ENCODE measurements at regions not wholly inside any gene's neighbourhood (a gene's known extent, or its start where the extent isn't known, plus 50 kb on each side); places are given as distances from the start of the nearest gene placed in this dataset.

DNA sequence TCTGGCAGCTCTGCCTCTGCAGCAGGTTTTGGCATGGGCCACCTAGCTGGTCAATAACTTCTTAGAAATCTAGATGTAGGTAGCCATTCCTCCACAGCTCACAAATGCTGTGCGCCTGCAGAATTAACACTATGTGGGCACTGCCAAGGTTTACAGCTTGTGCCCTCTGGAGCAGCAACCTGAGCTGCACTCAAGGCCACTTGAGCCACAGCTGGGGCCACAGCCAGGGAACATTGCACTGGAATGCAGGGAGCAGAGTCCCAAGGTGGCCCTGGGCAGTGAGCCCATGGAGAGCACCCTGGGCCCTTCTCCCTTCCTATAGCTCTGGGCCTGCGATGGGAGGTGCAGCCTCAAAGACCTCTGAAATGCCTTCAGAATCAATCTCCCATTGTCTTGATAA, 365.3 kb downstream of the SATB2 start:
- TF ChIP-seq, protein P1, sequence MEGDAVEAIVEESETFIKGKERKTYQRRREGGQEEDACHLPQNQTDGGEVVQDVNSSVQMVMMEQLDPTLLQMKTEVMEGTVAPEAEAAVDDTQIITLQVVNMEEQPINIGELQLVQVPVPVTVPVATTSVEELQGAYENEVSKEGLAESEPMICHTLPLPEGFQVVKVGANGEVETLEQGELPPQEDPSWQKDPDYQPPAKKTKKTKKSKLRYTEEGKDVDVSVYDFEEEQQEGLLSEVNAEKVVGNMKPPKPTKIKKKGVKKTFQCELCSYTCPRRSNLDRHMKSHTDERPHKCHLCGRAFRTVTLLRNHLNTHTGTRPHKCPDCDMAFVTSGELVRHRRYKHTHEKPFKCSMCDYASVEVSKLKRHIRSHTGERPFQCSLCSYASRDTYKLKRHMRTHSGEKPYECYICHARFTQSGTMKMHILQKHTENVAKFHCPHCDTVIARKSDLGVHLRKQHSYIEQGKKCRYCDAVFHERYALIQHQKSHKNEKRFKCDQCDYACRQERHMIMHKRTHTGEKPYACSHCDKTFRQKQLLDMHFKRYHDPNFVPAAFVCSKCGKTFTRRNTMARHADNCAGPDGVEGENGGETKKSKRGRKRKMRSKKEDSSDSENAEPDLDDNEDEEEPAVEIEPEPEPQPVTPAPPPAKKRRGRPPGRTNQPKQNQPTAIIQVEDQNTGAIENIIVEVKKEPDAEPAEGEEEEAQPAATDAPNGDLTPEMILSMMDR (IDR thresholded peaks at IDR 0.05; ENCODE audit: low read depth, low read length), result no peak
- no peak for DNase-seq (ENCODE audit: extremely low read depth, low read depth)

DNA sequence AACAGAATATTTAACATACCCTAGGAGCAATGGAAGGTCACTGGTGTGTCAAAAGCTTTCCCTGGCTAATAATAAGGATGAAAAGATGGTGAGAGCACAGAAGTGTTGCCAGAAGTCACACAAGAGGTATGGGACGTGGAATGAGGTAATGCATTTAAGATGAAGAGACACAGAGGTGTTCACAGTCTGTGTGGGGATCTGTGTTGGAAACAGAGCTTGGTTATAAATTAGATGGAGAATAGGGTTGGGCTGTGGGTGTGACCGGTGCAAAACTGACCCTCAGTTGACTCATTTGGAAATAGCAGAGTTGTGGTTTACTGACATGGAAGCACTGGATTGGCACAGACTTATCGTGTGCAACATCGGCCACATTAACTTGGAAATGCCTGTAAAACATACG, 372.5 kb downstream of the SATB2 start:
- no peak for DNase-seq (ENCODE audit: extremely low read depth, low read depth)

DNA sequence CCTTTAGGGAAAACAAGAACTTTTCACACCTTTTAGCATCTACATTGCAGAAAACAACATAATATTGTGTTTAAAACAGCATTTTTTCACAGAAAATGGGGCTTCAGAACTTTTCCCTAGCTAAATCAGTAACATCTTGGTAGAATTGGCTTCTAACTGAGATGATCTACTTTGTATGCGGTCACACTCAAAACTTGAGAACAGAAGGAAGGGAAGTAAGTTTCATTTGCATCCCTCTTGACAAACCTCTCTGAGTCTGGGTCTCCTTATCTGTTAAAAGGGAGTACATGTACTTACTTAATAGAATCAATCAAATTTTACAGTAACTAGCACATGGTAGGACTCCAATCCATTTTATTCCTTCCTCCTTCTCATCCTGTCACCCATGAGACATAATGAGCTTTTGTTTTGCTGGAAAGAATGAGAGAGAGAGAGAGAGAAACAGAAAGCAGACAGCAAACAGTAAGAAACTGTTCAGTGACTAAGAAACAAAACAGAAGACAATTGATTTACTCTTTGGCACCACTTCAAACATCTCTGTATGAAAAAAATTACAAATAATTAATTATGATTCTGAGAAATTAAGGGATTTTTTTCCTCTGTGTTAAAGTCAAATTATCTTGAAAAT, 387.3 kb downstream of the SATB2 start:
- TF ChIP-seq, protein P1 (IDR thresholded peaks at IDR 0.05; ENCODE audit: low read depth, low read length), result no peak

More for the DNA sequence above, 372.5 kb downstream of the SATB2 start:
- TF ChIP-seq, protein P1 (IDR thresholded peaks at IDR 0.05; ENCODE audit: low read depth, low read length), result no peak

DNA sequence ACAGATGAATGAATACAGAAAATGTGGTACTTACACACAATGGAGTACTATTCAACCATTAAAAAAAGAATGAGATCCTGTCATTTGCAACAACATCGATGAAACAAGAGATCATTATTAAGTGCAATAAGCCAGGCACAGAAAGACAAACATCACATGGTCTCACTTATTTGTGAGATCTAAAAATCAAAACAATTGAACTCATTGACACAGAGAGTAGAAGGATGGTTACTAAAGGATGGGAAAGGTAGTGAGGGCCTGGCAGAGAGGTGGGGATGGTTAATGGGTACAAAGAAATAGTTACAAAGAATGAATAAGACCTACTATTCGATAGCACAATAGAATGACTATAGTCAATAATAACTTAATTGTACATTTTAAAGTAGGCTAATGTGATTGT, 393.5 kb downstream of the SATB2 start:
- TF ChIP-seq, protein P1 (IDR thresholded peaks at IDR 0.05; ENCODE audit: low read depth, low read length), result no peak
- DNase-seq (ENCODE audit: extremely low read depth, low read depth), result no peak

More for the DNA sequence above, 387.3 kb downstream of the SATB2 start:
- no peak for DNase-seq (ENCODE audit: extremely low read depth, low read depth)

DNA sequence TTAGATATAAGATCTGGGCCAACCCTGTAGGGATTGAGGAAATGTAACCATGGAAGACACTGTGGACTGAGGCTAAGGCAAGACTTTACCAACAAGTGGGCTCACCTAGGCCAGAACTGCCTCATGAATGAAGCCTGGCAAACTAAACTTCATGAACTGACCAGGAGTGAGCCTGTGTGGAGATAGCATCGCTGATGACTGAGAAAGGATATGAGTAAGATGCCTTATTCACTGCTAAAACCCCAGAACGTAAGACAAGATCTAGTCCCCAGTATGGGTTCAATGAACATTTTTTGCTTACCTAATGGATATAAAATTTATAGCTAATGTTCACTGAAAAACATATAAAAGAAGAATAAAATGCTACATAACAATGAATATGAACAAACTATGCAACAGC, 399.8 kb downstream of the SATB2 start:
- DNase-seq (ENCODE audit: extremely low read depth, low read depth), result no peak
- TF ChIP-seq, protein P1 (IDR thresholded peaks at IDR 0.05; ENCODE audit: low read depth, low read length), result no peak

DNA sequence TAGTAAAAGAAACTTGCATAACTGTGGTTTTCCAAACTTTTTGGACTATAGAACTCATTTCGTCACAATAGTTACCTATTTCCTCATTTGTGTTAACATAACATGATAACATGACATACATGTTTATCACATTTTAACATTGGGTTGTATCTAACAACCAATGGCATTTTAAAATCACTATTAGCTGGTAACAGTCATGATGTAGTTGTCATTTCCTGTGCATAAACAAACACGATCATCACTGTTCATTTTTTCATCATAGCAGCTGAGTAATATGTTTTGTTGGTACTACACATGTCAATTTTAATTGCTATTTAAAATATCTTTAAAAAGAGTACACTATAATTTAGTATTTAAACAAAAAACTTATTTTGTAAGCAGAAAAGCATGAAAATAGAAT, 402.4 kb downstream of the SATB2 start:
- TF ChIP-seq, protein P1 (IDR thresholded peaks at IDR 0.05; ENCODE audit: low read depth, low read length), result no peak
- peak; percentile 12 for DNase-seq (ENCODE audit: extremely low read depth, low read depth)

DNA sequence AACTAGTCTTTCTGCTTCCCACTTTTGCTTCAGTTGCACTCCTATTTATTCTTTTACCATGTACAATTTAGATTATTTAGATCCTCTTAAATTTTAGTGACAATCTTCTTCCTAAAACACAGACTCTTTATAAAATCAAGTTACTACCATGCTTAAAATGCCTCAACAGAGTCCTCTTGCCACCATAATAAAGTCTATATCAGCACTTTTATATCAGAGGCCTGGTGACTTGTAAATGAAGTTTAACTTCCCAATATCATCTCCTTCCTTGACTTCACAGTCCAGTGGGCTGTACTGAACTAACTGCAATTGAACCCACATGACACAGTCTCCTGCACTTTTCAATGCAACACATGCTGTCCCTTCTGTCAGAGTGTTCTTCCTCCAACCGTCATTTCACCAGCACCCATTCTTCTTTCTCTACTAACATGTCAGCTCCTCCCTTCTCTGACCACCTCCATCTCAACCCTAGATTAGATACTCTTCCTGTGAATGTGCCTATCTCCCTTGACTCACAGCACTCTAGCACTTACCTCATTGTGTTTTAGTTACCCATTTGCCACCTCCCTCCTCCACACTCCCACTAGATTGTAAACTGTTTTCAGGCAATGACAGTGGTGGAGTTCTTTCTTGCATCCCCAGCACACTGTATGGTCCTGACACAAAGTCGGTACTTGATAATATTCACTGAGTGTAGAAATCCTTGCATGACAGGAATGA, 414.9 kb downstream of the SATB2 start:
- TF ChIP-seq, protein P1 (IDR thresholded peaks at IDR 0.05; ENCODE audit: low read depth, low read length), result no peak
- no peak for DNase-seq (ENCODE audit: extremely low read depth, low read depth)
